GM18499 (cell line): ENCODE measurements at regions not wholly inside any gene's neighbourhood (a gene's known extent, or its start where the extent isn't known, plus 50 kb on each side); places are given as distances from the start of the nearest gene placed in this dataset.
"Not testable (repeated sequence)": the region's sequence is repeated elsewhere in the genome, so short reads cannot be mapped to it uniquely, and the experiment has no call there.

Experiments used
- ATAC-seq: cut with Tn5 transposase; IDR thresholded peaks from one replicate; pipeline ENCODE4 v1.9.1; 2021; ENCODE audit warnings: moderate number of reproducible peaks; ENCODE audit not compliant: insufficient read depth, unreplicated experiment

DNA sequence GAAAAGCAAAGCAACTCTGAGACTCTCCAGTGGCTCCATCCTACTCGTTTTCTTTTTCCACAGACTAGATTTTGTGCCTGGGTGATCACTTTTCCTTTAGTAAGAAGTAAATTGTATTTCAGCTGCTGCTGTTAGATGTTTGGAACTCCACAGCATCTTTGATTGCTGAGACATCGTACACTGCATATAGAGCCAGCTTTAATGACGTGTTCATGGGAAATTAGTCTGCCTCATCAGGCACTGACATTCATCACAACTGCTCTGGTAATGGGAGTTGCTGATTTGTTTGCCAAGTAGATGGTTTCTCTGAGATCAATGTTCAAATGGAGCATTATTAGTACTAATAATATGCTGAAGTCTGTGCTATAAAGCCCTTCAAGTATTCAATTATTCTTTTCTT, 573.8 kb upstream of the NR5A2 start:
- ATAC-seq = no peak

DNA sequence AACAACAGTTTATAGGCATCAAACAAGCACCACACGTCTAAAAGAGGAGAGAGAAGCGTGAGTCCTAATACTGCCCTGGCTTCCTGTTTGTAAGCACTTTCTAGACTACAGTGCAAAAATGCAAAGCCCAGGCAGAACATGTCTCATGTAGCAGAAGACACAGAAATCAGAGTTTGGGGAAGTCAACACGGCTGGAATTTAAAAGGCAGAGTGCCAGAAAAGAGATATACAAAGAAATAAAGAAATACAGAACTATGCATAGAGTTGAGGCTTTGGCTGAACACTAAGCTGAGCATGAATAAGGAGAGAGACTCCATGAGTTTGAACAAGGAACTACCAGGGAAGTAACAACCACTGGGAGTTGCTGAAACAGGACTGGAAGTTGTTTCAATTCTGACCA, 566.6 kb upstream of the NR5A2 start:
- ATAC-seq = no peak

- ATAC-seq = no peak
Observed at GRCh38 chr1:199463521-199464127, 563.9 kb upstream of the NR5A2 start.

GRCh38 chr1:199466961-199467360, 560.5 kb upstream of the NR5A2 start:
- no peak for ATAC-seq

DNA sequence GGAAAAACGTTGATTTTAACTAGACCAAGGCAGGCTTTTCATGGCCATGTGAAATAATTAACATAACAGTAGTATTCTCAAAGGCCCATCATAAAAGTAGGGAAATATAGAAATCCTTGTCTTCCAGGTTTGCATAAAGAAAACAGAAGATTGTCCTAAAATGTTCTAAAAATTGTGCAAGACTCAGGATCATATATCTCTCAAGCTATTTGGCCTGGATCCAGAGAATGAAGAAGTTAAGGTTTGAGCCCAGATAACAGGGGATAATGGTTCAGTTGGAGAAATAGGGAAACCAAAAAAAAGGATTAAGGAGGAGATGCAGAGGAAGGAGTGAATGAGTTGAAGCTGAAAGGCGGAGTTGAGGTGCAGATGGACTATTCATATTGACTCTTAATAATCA, 555.5 kb upstream of the NR5A2 start:
- ATAC-seq = no peak

DNA sequence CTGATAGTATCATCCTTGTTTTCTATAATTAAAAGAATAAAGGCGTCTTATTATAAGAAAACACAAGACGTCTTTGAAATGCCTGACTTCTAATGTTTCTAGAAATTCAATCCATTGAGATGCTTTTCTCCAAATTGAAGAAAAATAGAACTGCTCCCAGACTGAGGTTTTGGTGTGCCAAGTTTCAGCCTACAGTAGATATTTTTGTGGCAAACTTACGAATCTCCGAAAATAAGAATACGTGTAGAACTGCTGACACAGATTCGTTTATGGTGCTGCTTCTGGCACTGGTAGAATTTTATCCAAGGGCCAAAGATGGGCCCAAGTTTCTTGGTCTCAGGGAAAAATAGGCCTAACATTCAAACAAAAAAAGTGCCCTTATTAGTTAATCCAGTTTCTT, 554.5 kb upstream of the NR5A2 start:
- ATAC-seq = no peak

GRCh38 chr1:199474738-199475137, 552.8 kb upstream of the NR5A2 start:
- no peak for ATAC-seq

DNA sequence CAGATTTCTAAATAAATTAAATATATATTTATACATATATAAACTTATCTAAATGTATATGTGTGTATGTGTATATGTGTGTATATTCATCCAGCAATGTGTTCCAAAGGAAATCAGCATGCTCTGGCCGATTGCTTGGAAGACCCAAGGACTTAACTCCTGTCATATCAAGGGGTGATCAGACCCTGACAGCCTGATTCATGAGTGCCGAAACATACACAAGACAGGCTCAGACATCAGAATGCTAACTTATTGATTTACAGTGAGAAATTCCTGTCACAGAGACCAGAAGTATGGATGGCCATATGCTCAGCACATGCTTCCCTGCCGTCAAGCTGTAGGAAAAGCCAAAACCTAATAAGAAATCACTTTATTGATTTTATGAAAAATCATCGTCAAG, 545.1 kb upstream of the NR5A2 start:
- no peak for ATAC-seq

- ATAC-seq = no peak
Observed at GRCh38 chr1:199489594-199489993, 537.9 kb upstream of the NR5A2 start.

DNA sequence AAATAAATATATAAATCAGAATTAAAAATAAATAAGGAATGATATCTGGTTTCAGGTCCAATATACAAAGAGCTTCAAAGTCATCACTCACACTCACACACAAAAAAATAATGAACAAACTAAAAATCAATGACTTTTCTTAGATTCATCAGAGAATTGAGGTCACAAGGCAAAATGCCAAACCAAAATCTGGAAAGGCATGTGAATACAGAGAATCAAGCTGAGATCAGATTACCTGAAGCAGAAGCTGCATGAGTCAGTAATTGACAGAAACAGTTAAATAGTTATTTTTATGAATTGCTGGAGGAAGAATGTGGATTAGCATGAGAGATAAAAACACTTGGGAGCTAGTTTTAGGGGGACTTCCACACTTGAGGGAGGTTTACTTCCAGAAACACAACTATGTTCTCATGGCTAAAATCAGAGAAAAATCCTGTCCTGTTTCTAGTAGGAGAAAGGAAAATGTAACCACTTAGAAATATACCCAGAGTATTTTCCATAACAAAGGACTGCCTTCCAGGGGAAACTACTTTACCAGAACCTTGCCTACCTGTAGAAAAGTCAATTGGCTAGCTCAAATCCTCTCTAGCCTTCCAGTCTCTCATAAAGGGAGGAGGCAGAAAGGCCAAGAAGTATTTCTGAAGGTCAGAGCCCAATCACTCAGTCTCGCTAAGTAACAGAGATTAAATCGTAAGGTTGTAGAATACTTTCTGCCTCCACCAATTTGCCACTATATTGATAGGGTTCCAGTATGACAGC, 536.6 kb upstream of the NR5A2 start:
- ATAC-seq = no peak

- no peak for ATAC-seq
Observed at GRCh38 chr1:199495432-199495831, 532.1 kb upstream of the NR5A2 start.

DNA sequence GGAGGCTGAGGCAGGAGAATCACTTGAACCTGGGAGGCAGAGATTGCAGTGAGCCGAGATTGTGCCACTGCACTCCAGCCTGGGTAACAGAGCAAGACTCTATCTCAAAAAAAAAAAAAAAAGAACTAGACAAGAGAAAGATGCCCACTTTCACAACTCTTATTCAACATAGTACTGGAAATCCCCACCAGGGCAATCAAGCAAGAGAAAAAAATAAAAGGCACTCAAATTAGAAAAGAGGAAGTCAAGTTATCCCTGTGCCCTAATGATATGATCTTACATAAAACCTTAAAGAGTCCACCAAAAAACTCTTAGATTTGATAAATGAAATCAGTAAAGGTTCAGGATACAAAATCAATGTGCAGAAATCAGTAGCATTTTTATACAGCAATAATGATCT, 528.7 kb upstream of the NR5A2 start:
- ATAC-seq = peak; percentile 79

DNA sequence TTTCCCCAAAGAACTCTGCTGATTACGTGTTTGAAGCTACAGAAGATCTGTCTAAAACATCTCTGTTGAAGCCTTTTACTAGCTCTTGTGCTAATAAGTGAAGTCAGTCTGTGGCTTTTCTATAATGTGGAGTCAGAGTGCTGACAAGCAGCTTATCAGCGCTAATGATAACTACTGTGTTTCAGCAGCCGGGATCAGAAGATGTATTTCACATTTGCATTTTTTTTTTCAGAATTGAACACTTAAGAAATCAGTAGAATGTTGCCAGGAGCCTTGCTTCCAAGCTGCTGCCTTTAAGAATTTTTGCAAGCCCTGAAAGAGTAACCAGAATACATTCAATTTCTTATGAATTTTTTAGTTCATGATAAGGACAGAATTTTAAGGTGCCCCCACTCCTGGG, 519.4 kb upstream of the NR5A2 start:
- no peak for ATAC-seq

DNA sequence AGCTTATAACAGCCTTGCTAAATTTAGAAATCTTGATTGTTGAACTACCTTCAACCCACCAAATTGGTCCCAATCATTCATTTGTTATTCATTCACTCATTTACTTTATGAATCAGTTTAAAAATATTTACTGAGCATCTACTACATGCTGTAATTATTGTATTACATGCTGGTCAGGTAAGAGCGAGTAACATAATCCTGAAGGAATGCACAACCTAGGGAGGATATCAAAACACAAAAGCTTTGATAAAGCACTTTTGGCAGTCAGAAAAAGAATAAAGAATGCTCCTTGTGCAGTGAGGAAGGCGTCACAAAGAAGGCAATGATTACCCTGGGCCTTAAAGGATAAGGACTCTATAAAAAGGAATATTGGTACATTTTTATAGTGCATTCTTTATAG, 518.9 kb upstream of the NR5A2 start:
- ATAC-seq = no peak

DNA sequence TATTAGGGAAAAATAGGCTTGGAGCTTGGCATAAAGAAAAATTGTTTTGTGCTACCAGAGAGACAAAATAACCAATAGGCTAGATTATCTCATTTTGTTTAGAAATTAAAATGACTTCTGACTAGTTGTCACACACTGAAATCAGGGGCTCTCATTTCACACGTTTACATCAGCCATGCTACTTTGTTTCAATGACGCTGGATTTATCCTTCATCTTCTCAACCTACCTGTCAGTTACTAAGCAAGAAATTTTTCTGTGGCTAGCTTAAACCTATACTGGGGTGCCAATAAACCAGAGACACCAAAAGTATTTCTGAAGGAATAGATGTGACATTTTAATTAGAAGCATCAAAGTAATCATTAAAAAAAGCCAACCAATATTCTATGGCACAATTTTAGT, 518.1 kb upstream of the NR5A2 start:
- ATAC-seq = no peak

GRCh38 chr1:199510314-199510713, 517.2 kb upstream of the NR5A2 start:
- peak; percentile 84 for ATAC-seq

GRCh38 chr1:199512037-199512710, 515.3 kb upstream of the NR5A2 start:
- no peak for ATAC-seq

GRCh38 chr1:199515261-199515660, 512.2 kb upstream of the NR5A2 start:
- ATAC-seq = no peak

DNA sequence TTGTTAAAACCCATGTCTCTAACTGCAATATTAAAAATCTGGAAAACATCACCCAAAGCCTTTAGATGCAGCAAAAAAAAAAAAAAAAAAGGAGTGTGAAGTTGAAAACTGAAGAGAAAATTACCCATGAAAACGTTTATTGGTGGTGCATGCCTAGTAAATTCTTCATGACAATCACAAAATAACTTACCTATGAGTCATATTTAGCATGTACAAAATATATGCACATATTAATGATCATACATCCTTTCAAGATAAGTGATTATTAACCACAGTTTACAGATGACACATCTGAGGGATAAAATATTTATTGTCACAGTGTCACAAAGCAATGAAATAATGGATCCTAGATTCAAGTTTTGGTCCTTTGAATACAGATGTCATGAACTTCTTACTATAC, 505.2 kb upstream of the NR5A2 start:
- ATAC-seq = no peak

DNA sequence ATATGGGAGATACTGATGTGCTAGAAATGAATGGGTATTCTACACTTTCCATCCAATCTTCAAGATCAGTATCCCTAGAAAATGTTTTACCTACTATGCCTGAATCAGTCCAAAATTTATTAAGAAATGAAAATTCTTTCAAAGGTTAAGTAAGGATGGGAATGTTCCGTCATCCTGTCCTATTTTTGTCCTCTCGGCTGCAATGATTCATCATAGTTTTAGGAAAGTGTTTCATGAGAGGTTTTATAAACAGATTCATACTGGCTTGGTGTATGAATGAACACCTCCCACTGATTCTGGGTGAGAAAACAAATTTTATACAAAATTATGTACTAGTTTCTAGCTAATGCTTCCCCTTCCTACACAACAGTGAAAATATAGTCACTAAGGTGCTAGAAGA, 504.6 kb upstream of the NR5A2 start:
- ATAC-seq = no peak

DNA sequence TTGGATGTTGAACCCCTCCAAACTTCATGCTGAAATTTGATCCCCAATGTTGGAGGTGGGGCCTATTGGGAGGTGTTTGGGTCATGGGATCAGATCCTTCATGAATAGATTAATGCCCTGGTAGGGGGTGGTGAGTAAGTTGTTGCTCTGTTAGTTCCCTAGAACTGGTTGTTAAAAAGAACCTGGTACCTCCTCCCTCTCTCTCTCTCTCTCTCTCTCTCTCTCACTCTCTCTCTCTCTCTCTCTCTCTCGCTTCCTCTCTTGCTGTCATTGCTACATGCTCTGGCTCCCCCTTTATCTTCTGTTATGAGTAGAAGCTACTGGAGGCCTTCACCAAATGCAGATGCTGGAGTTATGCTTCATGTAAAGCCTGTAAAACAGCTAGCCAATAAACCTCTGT, 498.2 kb upstream of the NR5A2 start:
- no peak for ATAC-seq

DNA sequence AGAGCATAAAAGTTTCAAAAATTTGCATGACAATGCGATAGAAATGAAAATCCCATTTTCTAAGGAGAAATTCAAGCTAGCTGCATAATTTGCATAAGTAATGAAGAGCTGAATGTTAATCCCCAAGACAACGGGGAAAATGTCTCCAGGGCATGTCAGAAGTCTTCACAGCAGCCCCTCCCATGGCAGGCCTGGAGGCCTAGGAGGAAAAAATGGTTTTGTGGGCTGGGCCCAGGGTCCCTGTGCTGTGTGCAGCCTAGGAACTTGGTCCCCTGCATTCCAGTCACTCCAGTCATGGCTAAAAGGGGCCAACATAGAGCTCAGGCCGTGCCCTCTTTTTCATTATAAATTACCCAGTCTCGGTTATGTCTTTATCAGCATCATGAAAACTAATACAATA, 494.1 kb upstream of the NR5A2 start:
- ATAC-seq = not testable (repeated sequence)
